ENCODE measurements at regions not wholly inside any gene's neighbourhood (a gene's known extent, or its start where the extent isn't known, plus 50 kb on each side); places are given as distances from the start of the nearest gene placed in this dataset.
A peak's percentile ranks its signal among the peaks of the same experiment; 100 is the strongest.

GRCh38 chr5:126166368-126166767 lies 256.8 kb upstream of the GRAMD2B start:
- DNase-seq (ENCODE audit: low spot score) (no peak), ATAC-seq (ENCODE audit: low FRiP score) (no peak)
- TF ChIP-seq CTCF (IDR thresholded peaks at IDR 0.05) = no peak

DNA sequence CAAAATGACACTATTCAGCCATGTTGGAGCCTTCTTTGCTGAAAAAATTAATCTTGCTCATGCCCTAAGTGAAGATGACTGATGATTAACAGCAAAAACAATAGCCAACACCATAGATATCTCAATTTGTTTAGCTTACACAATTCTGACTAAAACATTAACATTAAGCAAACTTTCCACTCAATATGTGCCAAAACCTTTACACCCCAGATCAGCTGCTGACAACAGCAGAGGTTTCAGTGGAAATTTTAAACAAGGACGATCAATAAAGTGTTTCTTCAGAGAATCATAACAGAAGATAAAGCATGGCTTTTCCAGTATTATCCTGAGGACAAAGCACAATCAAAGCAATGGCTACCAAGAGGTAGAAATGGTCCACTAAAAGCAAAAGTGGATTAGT lies 254.4 kb upstream of the GRAMD2B start:
- no peak for ATAC-seq (ENCODE audit: low FRiP score)
- TF ChIP-seq CTCF (IDR thresholded peaks at IDR 0.05) = no peak
- no peak for DNase-seq (ENCODE audit: low spot score)

- TF ChIP-seq CTCF (IDR thresholded peaks at IDR 0.05) = no peak
- DNase-seq (ENCODE audit: low spot score) (no peak), ATAC-seq (ENCODE audit: low FRiP score) (no peak)
Measured at GRCh38 chr5:126171916-126172315, 251.3 kb upstream of the GRAMD2B start.

- no peak for TF ChIP-seq CTCF (IDR thresholded peaks at IDR 0.05)
- DNase-seq (ENCODE audit: low spot score) = no peak
Measured at GRCh38 chr5:126172812-126173211, 250.4 kb upstream of the GRAMD2B start.

GRCh38 chr5:126178521-126178920 lies 244.7 kb upstream of the GRAMD2B start:
- TF ChIP-seq CTCF (IDR thresholded peaks at IDR 0.05) = no peak
- DNase-seq (ENCODE audit: low spot score) (no peak), ATAC-seq (ENCODE audit: low FRiP score) (peak; percentile 48)

More at GRCh38 chr5:126172812-126173211, 250.4 kb upstream of the GRAMD2B start:
- ATAC-seq (ENCODE audit: low FRiP score) = no peak

DNA sequence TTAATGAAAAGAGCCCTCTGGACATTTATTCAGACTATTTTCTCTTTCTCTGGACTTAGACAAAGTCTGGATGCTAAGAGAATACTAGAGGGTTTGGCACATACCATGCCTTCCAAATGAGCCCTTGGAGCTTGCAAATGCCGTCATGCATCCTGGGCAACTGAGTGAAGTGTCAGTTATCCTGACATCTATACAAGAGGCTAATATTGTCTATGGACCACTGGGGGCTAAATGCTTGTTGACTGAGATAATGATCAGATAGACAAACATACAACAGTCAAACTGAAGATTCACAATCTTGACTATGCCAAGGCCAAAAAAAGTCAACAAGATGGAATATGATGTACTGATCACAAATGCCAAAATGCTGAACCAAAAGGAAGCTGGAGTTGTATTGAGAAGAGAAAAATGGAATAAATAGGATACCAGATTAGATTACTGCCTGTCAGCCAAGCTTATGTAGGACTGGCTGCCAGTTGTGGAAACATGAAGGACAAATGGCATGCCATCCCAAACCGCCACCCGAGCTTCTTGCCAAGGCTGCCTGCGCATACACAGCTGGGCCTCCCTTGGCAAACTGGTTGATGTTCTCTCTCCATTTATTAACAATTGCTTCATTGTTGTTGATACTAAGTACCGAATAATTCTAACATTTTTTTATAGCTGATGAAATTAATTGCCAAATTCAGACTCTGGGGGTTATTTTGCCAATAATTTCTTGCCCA lies 240.1 kb upstream of the GRAMD2B start:
- ATAC-seq (ENCODE audit: low FRiP score) (no peak), DNase-seq (ENCODE audit: low spot score) (no peak)
- TF ChIP-seq CTCF (IDR thresholded peaks at IDR 0.05) = no peak

- DNase-seq (ENCODE audit: low spot score) (no peak), ATAC-seq (ENCODE audit: low FRiP score) (no peak)
- TF ChIP-seq CTCF (IDR thresholded peaks at IDR 0.05) = no peak
Measured at GRCh38 chr5:126184474-126184873, 238.7 kb upstream of the GRAMD2B start.

Measured in omental fat pad (tissue), 3 donors.